WI38 (cell line): ENCODE measurements at regions not wholly inside any gene's neighbourhood (a gene's known extent, or its start where the extent isn't known, plus 50 kb on each side); places are given as distances from the start of the nearest gene placed in this dataset.

Source experiments
- H3K4me3 ChIP-seq: 2 replicates; pipeline ENCODE4 v1.5.1; 2011; ENCODE audit warnings: low read depth, mild to moderate bottlenecking, control low read depth, low read length
- TF ChIP-seq, protein P1 (sequence below): IDR thresholded peaks from 2 replicates; pipeline ENCODE4 v1.5.1; 2012; ENCODE audit warnings: low read depth, mild to moderate bottlenecking, control low read depth, low read length

GRCh38 chr17:71252436-71252835 is 868.4 kb upstream of the SOX9 start:
- TF ChIP-seq, protein P1, sequence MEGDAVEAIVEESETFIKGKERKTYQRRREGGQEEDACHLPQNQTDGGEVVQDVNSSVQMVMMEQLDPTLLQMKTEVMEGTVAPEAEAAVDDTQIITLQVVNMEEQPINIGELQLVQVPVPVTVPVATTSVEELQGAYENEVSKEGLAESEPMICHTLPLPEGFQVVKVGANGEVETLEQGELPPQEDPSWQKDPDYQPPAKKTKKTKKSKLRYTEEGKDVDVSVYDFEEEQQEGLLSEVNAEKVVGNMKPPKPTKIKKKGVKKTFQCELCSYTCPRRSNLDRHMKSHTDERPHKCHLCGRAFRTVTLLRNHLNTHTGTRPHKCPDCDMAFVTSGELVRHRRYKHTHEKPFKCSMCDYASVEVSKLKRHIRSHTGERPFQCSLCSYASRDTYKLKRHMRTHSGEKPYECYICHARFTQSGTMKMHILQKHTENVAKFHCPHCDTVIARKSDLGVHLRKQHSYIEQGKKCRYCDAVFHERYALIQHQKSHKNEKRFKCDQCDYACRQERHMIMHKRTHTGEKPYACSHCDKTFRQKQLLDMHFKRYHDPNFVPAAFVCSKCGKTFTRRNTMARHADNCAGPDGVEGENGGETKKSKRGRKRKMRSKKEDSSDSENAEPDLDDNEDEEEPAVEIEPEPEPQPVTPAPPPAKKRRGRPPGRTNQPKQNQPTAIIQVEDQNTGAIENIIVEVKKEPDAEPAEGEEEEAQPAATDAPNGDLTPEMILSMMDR = no peak
- H3K4me3 ChIP-seq = no peak overlapping the region

DNA sequence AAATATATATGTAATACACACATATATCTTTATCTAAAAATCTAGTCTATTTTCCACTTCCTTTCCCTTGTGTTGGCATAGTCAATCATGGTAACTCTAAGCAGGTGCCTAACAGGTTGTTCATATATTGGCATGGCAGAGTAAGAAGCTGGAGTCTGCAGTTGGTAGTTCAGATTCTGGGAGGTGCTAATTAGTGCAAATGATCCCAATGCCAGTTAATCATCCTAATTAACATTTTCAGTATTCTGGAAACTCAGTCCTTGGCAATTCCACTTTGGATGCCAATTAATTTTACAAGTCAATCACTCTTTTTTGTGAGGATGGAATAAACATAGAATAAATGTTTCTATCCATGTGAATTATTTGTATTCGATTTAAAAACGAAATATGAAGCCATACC is 863.7 kb upstream of the SOX9 start:
- no peak overlapping the region for H3K4me3 ChIP-seq
- TF ChIP-seq, protein P1 = no peak

- H3K4me3 ChIP-seq = no peak overlapping the region
- TF ChIP-seq, protein P1 = no peak
Measured at GRCh38 chr17:71260366-71260940, 860.4 kb upstream of the SOX9 start.

DNA sequence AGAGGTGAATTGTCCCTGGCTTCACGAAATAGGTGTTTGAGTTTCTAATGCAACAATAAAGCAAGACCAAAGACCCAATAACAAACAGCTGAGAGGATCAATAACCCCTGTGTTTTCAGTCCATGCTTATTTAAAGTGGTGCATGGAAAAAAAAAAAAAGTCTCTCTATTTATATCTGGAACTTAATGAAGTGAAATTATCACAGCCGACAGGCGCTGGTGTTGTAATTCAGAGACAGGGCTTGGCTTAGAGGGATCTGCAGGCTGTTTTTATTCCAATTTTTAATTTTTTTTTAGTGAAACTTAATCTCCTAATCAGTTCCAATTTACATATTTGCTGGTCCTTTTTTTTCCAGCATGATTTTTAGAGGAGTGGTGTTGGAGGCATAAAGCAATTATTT is 858.2 kb upstream of the SOX9 start:
- H3K4me3 ChIP-seq = no peak overlapping the region
- TF ChIP-seq, protein P1 = no peak

DNA sequence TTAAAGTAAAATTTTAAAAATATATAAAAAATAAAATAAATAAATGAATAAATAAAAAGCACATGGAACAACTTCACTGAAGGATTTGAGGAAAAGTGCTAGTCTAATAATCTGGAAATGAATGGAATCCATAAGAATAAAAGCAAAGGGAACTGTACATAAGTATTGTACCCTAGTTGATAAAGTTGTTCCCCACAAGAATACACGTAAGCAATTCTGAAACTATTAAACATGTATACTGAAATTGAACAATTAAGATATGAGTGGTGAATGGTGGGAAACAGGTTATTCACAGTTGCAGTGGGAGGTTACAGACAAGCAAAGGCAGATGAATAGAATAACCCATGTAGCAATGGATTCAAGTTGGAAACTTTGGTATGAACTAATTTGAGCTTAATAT is 853.2 kb upstream of the SOX9 start:
- TF ChIP-seq, protein P1 = no peak
- H3K4me3 ChIP-seq = no peak overlapping the region

GRCh38 chr17:71269201-71269600 is 851.6 kb upstream of the SOX9 start:
- TF ChIP-seq, protein P1 = no peak

GRCh38 chr17:71273441-71273840 is 847.4 kb upstream of the SOX9 start:
- H3K4me3 ChIP-seq = no peak overlapping the region
- TF ChIP-seq, protein P1 = no peak

More at GRCh38 chr17:71269201-71269600, 851.6 kb upstream of the SOX9 start:
- no peak overlapping the region for H3K4me3 ChIP-seq
